Kidney (tissue), 13 donors: ENCODE measurements at regions not wholly inside any gene's neighbourhood (a gene's known extent, or its start where the extent isn't known, plus 50 kb on each side); places are given as distances from the start of the nearest gene placed in this dataset.

Experiments used
- DNase-seq, 5 donors: peaks; one replicate each; pipeline ENCODE4 v3.0.0-alpha.2; 2013 to 2020
- FAIRE-seq: peaks from 2 replicates; lab custom pipeline; 2012; peaks lifted over from hg19 to GRCh38; lab: Jason Lieb, UNC
- H3K27ac ChIP-seq, 2 donors: one replicate each; pipeline ENCODE4 v1.7.0; 2013; ENCODE audit warnings: low read depth in 2 of 2, low read length in 2 of 2, inconsistent platforms in 1 of 2
- H3K27me3 ChIP-seq: one replicate; pipeline ENCODE4 v1.7.1; 2013; ENCODE audit warnings: low read length, inconsistent platforms; ENCODE audit not compliant: control insufficient read depth, insufficient read depth
- H3K36me3 ChIP-seq, 3 donors: one replicate each; pipeline versions ENCODE4 v1.7.0 to v1.7.1; 2013; ENCODE audit warnings: low read length in 3 of 3, control low read depth in 1 of 3, inconsistent platforms in 1 of 3; ENCODE audit not compliant: insufficient read depth in 3 of 3, control insufficient read depth in 2 of 3
- H3K4me1 ChIP-seq, 3 donors: one replicate each; pipeline versions ENCODE4 v1.7.0 to v1.7.1; 2013; ENCODE audit warnings: low read length in 3 of 3, inconsistent platforms in 1 of 3, low read depth in 1 of 3; ENCODE audit not compliant: control insufficient read depth in 2 of 3, insufficient read depth in 2 of 3
- H3K4me3 ChIP-seq, 3 donors: one replicate each; pipeline versions ENCODE4 v1.7.0 to v1.8.1; 2013; ENCODE audit warnings: low read length in 3 of 3, control low read depth in 1 of 3, inconsistent platforms in 1 of 3
- H3K9ac ChIP-seq, 3 donors: one replicate each; pipeline versions ENCODE4 v1.7.0 to v1.7.1; 2013; ENCODE audit warnings: low read length in 3 of 3, control low read depth in 1 of 3, inconsistent platforms in 1 of 3
- H3K9me3 ChIP-seq, 3 donors: one replicate each; pipeline versions ENCODE4 v1.7.0 to v1.7.1; 2013; ENCODE audit warnings: low read length in 3 of 3, control low read depth in 1 of 3, inconsistent platforms in 1 of 3; ENCODE audit not compliant: control insufficient read depth in 2 of 3, insufficient read depth in 1 of 3
- CTCF ChIP-seq: IDR thresholded peaks from 3 replicates; pipeline ENCODE4 v1.5.1; 2012; ENCODE audit warnings: mild to moderate bottlenecking, moderate library complexity, borderline replicate concordance; ENCODE audit not compliant: insufficient read depth; ENCODE audit errors: extremely low read depth
- intact Hi-C: fragments of 100-400 bp; cut with DNase I; formaldehyde crosslinking; loops from one replicate; pipeline ENCODE4 v1.11.1; 2022
- donor health status: control.
- donor health status: control.
- donor health status: control.
- donor health status: control.
- donor health status: control.
- donor health status: DM: yes; HTN: yes; CAD: no.
- donor health status: Normal renal cell carcinoma (clear cell type).

- Histone ChIP-seq H3K27ac (no peak overlapping the region), H3K4me1 (peaks cover 2 to 10% (median 5%) of the 10 kb centered on the region in 3 donors), H3K9me3 (no peaks in the 10 kb centered on the region), H3K27me3 (no peaks in the 10 kb centered on the region), H3K4me3 (no peak overlapping the region), H3K9ac (no peak overlapping the region), H3K36me3 (no peaks in the 10 kb centered on the region)
- DNase-seq (no peak), FAIRE-seq (no peak)
- intact Hi-C loops, result no loop called here
- TF ChIP-seq CTCF, result no peak
Measured at GRCh38 chr4:3651267-3651845, 114.8 kb upstream of the ADRA2C start.

- DNase-seq, result no peak
- FAIRE-seq, result no peak
Measured at GRCh38 chr4:3649491-3649890, 116.7 kb upstream of the ADRA2C start.

GRCh38 chr4:3648731-3649130, 116.5 kb upstream of the LRPAP1 start:
- FAIRE-seq, result no peak
- no peak for DNase-seq
- Histone ChIP-seq H3K9me3 (no peaks in the 10 kb centered on the region), H3K9ac (no peak overlapping the region), H3K27me3 (no peaks in the 10 kb centered on the region), H3K4me1 (peaks cover 0 to 10% (median 5%) of the 10 kb centered on the region in 3 donors), H3K27ac (no peak overlapping the region), H3K36me3 (no peaks in the 10 kb centered on the region), H3K4me3 (no peak overlapping the region)
- no peak for TF ChIP-seq CTCF
- intact Hi-C loops, result no loop called here

More at GRCh38 chr4:3649491-3649890, 116.7 kb upstream of the ADRA2C start:
- H3K9ac ChIP-seq, result no peak overlapping the region
- no peak overlapping the region for H3K4me3 ChIP-seq
- peaks cover 0 to 10% (median 5%) of the 10 kb centered on the region in 3 donors for H3K4me1 ChIP-seq
- no peaks in the 10 kb centered on the region for H3K27me3 ChIP-seq
- no peak for TF ChIP-seq CTCF
- intact Hi-C loops, result no loop called here
- no peak overlapping the region for H3K27ac ChIP-seq
- H3K36me3 ChIP-seq, result no peaks in the 10 kb centered on the region
- H3K9me3 ChIP-seq, result no peaks in the 10 kb centered on the region

GRCh38 chr4:3648195-3648594, 116.0 kb upstream of the LRPAP1 start:
- no peaks in the 10 kb centered on the region for H3K36me3 ChIP-seq
- H3K27me3 ChIP-seq, result no peaks in the 10 kb centered on the region
- H3K4me3 ChIP-seq, result no peak overlapping the region
- H3K9ac ChIP-seq, result no peak overlapping the region
- FAIRE-seq (no peak), DNase-seq (no peak)
- intact Hi-C loops, result no loop called here
- peaks cover 0 to 10% (median 5%) of the 10 kb centered on the region in 3 donors for H3K4me1 ChIP-seq
- H3K9me3 ChIP-seq, result no peaks in the 10 kb centered on the region
- H3K27ac ChIP-seq, result no peak overlapping the region
- no peak for TF ChIP-seq CTCF
